HG03354 (cell line): ENCODE measurements at regions not wholly inside any gene's neighbourhood (a gene's known extent, or its start where the extent isn't known, plus 50 kb on each side); places are given as distances from the start of the nearest gene placed in this dataset.

Source experiments
- ATAC-seq: cut with Tn5 transposase; IDR thresholded peaks from one replicate; pipeline ENCODE4 v1.9.1; 2021; ENCODE audit warnings: mild to moderate bottlenecking; ENCODE audit not compliant: unreplicated experiment, poor library complexity, severe bottlenecking

- no peak for ATAC-seq
These were observed 288.4 kb upstream of the DPH6 start for GRCh38 chr15:35834216-35834830.

- no peak for ATAC-seq
These were observed 288.9 kb upstream of the DPH6 start for GRCh38 chr15:35834866-35835265.

DNA sequence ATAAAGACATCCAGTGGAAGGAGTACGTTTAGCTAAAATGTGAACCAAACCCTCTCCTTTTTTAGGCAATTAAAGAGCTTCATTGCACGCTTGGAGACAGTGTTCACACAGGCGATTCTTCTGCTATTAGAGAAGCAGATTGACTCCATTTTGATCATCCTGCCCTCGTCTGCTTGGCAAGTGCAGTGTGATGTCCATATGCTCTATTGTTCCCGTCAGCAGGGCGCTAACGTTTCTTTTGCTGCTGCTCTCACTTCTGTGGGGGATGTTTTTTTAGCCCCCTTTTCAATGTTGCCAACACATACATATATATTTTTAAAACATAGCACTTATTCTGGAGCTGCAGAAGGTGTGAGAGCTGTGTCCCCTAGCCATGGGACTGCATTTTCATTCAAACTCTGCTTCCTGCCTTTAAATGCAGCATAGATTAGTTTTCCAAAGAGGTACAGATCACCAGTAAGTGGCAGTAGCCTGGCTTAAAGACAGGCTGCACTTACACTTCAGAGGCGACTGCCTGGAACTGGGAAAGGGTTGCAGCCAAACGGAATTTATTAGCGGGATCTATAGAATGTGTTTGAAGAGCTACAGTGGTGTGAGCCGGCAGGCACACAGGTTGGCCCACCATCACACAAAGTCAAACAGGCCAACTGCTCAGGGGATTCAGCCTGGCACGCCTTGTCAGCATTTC lies 292.6 kb upstream of the DPH6 start:
- ATAC-seq: no peak

- ATAC-seq: no peak
These were observed 296.7 kb upstream of the DPH6 start for GRCh38 chr15:35842631-35843030.

DNA sequence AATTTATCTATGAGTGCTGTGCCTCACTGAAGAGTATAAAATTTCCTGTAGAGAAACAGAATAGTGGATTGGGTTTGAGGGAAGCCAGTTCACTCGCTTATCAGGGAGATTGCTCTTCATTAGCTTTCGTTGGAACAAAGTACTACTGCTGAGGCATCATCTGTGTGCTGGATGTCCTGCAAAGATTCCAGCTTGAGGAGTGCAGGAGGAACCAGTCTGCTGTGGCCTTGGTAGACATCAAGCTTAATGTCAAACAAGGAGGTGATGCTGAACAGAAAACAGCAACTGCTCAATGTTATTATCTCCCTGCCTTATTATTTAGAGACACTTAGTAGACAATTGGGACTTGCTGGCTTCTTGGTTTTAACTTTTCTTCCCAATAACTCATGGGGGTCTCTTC lies 297.5 kb upstream of the DPH6 start:
- no peak for ATAC-seq

GRCh38 chr15:35850284-35850683 lies 304.3 kb upstream of the DPH6 start:
- no peak for ATAC-seq

DNA sequence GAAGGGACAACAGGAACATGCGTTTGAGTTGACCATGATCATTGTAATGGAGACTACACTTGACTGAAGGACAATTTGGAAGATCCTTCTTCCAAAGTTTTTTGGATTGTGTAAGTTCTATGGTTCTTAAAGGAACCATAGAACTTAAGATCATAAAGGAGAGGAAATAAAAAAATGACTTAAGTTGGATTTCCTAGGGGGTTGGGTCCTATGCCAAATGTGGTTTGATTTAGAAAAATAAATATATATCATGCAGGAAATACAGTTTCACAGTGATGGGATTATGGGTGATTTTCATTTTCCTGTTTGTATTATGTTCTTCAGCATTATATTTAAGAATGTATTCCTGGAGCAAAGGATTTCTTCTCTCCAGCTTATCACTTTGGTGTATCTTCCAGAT lies 305.5 kb upstream of the DPH6 start:
- no peak for ATAC-seq

DNA sequence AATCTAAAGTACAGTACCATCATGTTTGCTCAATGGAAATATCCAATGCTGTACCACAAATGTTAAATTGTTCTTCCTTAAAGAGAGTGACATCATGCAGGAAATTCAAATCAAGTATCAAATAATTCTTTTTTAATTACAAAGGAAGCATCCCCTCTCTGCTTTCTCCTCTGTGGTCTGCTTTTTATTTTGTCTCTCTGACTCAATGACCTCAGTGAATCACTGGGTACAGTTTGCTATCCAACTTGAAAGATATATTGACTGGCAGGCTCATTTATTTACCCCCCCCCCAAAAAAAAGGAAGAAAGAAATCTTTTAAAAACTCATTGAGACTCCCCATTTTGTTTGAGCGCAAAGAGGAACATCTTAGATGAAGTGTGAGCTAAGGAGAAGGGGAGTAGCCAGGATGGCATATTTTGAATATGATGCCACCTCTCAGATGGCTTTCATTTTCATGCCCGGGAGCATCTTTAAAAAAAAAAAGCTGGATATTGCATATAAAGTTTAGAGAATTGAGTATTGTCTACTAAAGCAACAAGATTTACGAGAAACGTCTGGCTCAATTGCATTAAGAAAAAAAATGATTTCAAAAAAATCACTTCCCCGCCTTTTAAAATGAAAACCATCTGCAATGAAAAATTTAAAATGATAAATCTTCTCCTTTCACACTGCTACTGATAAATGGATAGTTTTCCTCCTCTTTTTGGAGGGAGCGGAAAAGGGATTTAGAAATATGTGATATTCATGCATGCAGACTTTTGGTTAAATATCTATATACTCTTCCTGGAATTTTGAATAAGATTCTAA lies 307.1 kb upstream of the DPH6 start:
- ATAC-seq: no peak

DNA sequence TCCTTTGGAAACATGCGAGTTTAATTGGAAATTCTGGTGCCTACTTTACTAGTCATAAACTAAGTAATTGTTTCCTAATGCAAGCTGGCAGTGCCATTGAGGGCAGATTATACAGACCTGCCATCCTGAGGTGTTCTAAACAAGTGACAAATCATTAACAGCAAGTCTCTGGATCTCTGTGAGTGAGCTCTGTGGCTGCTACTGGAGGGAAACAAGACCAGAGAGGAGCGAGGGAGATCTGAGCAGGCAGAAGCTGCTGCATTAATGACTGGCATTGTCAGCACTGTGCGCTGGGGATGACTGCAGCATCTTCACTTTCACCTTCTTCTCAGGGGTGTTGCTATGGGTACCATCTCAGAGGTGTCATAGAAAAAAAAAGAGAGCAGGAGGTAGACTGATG lies 308.4 kb upstream of the DPH6 start:
- no peak for ATAC-seq

DNA sequence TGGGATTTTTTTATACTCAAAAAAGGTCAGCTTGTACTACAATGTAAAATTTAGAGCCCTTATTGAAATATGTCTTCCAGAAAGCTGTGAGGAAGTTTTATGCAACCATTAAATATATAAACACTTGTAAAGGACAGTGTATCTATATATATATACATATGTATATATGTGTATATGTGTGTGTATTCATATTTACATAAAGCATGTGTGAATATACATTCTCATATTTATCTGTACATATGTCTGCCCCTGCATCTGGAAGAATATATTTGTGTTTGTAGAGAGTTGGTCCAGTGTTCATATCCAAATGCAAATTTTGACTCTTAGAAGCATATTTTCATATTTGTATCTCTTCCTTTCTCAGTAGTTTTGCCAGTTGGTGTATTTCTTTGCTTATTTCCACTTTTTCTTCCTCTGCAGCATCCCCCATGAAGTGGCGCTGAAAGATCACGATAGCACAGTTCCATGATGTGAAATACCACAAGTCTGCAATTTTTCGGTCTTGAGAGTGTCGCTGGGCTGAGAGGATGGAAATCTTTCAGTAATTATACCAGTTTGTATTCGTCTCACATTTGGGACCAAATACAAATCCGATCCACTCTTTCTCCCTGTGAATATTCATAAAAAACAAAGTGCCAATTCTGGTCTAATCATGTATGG lies 311.7 kb upstream of the DPH6 start:
- ATAC-seq: no peak

- ATAC-seq: no peak
These were observed 312.7 kb upstream of the DPH6 start for GRCh38 chr15:35858707-35859106.

DNA sequence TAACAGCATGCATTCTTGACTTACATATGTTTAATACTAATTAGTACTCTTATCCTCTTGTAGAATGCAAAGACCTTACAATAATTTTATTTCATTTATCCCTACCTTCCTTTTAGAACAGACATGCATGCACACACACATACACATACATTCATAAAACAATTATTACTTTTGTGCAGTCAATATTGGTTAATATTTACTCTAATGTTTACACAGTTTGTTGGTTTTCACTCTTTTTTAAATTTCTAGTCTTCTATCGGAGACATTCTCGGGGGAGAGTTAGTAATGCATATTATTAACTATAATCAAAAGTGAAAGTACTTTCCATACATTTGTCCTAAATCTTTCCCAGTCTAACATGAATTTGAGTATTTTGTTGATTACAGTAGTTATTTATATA lies 317.7 kb upstream of the DPH6 start:
- no peak for ATAC-seq

GRCh38 chr15:35867356-35867755 lies 321.4 kb upstream of the DPH6 start:
- ATAC-seq: no peak

DNA sequence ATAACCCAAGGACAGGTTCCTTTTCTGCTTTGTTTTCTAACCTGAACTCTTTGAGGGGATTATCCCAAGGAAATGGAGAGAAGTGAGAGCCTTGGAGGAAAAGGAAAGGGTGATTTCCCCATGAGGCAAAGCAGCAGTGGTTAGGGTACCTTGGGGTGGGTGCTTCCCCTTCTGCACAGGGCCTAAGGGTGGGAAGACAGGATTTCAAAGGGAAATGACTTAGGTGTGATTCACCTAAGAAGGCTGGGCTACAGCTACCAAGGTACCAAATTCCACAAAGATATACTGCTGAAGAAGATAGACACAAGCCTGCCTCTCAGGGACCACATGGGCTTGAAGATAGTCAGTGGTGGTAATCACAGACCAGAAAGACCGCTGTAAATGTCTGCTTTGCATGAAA lies 325.3 kb upstream of the DPH6 start:
- no peak for ATAC-seq

DNA sequence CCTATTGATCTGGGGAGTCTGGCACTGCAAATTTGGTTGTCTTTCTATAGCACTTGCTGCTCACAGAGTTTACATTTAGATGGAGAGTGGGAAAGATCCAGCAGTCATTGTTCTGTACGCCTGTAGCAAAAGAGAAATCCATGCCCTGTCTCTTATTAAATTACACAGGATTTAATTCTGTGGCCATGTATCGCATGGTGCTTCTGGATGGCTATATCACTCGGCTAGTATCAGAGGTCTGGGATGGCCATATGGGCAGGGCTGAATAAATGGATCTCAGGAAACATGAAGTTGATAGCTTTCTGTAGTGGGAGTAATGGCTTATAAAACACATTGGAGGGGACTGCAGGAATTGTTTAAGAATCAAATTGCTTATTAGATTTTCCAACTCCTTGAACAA lies 325.8 kb upstream of the DPH6 start:
- no peak for ATAC-seq

GRCh38 chr15:35872577-35872976 lies 326.6 kb upstream of the DPH6 start:
- no peak for ATAC-seq

- no peak for ATAC-seq
These were observed 328.4 kb upstream of the DPH6 start for GRCh38 chr15:35874260-35874905.

GRCh38 chr15:35876762-35877161 lies 330.8 kb upstream of the DPH6 start:
- ATAC-seq: no peak

GRCh38 chr15:35880896-35881295 lies 334.9 kb upstream of the DPH6 start:
- no peak for ATAC-seq

- ATAC-seq: no peak
These were observed 339.9 kb upstream of the DPH6 start for GRCh38 chr15:35885870-35886269.
